ENCODE measurements at regions not wholly inside any gene's neighbourhood (a gene's known extent, or its start where the extent isn't known, plus 50 kb on each side); places are given as distances from the start of the nearest gene placed in this dataset.

- Histone ChIP-seq H3K9me3 (no peaks in the 10 kb centered on the region), H3K27me3 (no peaks in the 10 kb centered on the region), H3K4me1 (no peaks in the 10 kb centered on the region), H3K27ac (no peak overlapping the region), H3K36me3 (no peaks in the 10 kb centered on the region), H3K4me3 (no peak overlapping the region)
- in situ Hi-C loops (cut with MboI; ENCODE audit: low sequenced_read_pairs in 4 of 4) (no loop called here), intact Hi-C loops (cut with DNase I; ENCODE audit: low total_unique reads) (no loop called here)
- ATAC-seq (no peak), DNase-seq (no peak)
- TF ChIP-seq, protein P1, sequence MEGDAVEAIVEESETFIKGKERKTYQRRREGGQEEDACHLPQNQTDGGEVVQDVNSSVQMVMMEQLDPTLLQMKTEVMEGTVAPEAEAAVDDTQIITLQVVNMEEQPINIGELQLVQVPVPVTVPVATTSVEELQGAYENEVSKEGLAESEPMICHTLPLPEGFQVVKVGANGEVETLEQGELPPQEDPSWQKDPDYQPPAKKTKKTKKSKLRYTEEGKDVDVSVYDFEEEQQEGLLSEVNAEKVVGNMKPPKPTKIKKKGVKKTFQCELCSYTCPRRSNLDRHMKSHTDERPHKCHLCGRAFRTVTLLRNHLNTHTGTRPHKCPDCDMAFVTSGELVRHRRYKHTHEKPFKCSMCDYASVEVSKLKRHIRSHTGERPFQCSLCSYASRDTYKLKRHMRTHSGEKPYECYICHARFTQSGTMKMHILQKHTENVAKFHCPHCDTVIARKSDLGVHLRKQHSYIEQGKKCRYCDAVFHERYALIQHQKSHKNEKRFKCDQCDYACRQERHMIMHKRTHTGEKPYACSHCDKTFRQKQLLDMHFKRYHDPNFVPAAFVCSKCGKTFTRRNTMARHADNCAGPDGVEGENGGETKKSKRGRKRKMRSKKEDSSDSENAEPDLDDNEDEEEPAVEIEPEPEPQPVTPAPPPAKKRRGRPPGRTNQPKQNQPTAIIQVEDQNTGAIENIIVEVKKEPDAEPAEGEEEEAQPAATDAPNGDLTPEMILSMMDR (IDR thresholded peaks at IDR 0.05 in 4 of 5, conservative IDR thresholded peaks at IDR 0.05 in 1 of 5), result no peak
- no peak for TF ChIP-seq POLR2A (IDR thresholded peaks at IDR 0.05)
Measured at GRCh38 chr3:82416830-82417229, 655.4 kb upstream of the GBE1 start.

GRCh38 chr3:82416349-82416748, 654.9 kb upstream of the GBE1 start:
- no peaks in the 10 kb centered on the region for H3K9me3 ChIP-seq
- H3K36me3 ChIP-seq, result no peaks in the 10 kb centered on the region
- in situ Hi-C loops (cut with MboI; ENCODE audit: low sequenced_read_pairs in 4 of 4) (no loop called here), intact Hi-C loops (cut with DNase I; ENCODE audit: low total_unique reads) (no loop called here)
- no peak for ATAC-seq
- no peaks in the 10 kb centered on the region for H3K27me3 ChIP-seq
- TF ChIP-seq, protein P1 (IDR thresholded peaks at IDR 0.05 in 4 of 5, conservative IDR thresholded peaks at IDR 0.05 in 1 of 5), result no peak
- no peak overlapping the region for H3K27ac ChIP-seq
- H3K4me1 ChIP-seq, result no peaks in the 10 kb centered on the region
- no peak overlapping the region for H3K4me3 ChIP-seq
- DNase-seq, result no peak

- Histone ChIP-seq H3K36me3 (no peaks in the 10 kb centered on the region), H3K27ac (no peak overlapping the region), H3K4me1 (no peaks in the 10 kb centered on the region), H3K27me3 (no peaks in the 10 kb centered on the region), H3K4me3 (no peak overlapping the region), H3K9me3 (no peaks in the 10 kb centered on the region)
- intact Hi-C loops (cut with DNase I; ENCODE audit: low total_unique reads), result no loop called here
- DNase-seq, result no peak
- TF ChIP-seq, protein P1 (IDR thresholded peaks at IDR 0.05 in 4 of 5, conservative IDR thresholded peaks at IDR 0.05 in 1 of 5), result no peak
- no peak for TF ChIP-seq POLR2A (IDR thresholded peaks at IDR 0.05)
- ATAC-seq, result no peak
- in situ Hi-C loops (cut with MboI; ENCODE audit: low sequenced_read_pairs in 4 of 4), result no loop called here
Measured at GRCh38 chr3:82413171-82413570, 651.7 kb upstream of the GBE1 start.

DNA sequence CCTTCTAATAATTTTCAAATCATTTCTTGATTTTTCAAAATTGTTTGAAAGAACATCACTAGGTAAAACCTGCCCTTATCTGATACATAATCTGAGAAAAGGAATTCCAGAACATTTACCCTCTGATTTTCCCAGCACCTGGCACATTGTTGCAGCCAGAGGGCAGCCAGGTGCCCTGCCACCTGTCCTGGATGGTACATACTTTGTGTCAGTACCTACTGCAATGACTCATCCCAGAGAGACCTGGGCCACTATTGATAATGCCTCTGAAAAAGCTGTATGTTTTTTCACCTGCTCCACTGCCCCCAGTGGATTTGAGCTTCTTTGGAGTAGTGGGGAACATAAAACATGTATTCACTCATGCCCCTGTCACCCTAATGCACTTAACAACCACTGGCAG, 648.9 kb upstream of the GBE1 start:
- ATAC-seq (no peak), DNase-seq (no peak)
- Histone ChIP-seq H3K27ac (no peak overlapping the region), H3K4me1 (no peaks in the 10 kb centered on the region), H3K4me3 (no peak overlapping the region), H3K27me3 (no peaks in the 10 kb centered on the region), H3K9me3 (no peaks in the 10 kb centered on the region), H3K36me3 (no peaks in the 10 kb centered on the region)
- in situ Hi-C loops (cut with MboI; ENCODE audit: low sequenced_read_pairs in 4 of 4), result no loop called here
- TF ChIP-seq, protein P1 (IDR thresholded peaks at IDR 0.05 in 4 of 5, conservative IDR thresholded peaks at IDR 0.05 in 1 of 5), result no peak
- no peak for TF ChIP-seq POLR2A (IDR thresholded peaks at IDR 0.05)
- intact Hi-C loops (cut with DNase I; ENCODE audit: low total_unique reads), result no loop called here

GRCh38 chr3:82409842-82410241, 648.4 kb upstream of the GBE1 start:
- H3K9me3 ChIP-seq, result no peaks in the 10 kb centered on the region
- DNase-seq, result no peak
- H3K4me1 ChIP-seq, result no peaks in the 10 kb centered on the region
- TF ChIP-seq POLR2A (IDR thresholded peaks at IDR 0.05), result no peak
- TF ChIP-seq, protein P1 (IDR thresholded peaks at IDR 0.05 in 4 of 5, conservative IDR thresholded peaks at IDR 0.05 in 1 of 5), result no peak
- no peak overlapping the region for H3K4me3 ChIP-seq
- ATAC-seq, result no peak
- H3K27me3 ChIP-seq, result no peaks in the 10 kb centered on the region
- no peak overlapping the region for H3K27ac ChIP-seq
- in situ Hi-C loops (cut with MboI; ENCODE audit: low sequenced_read_pairs in 4 of 4) (no loop called here), intact Hi-C loops (cut with DNase I; ENCODE audit: low total_unique reads) (no loop called here)
- no peaks in the 10 kb centered on the region for H3K36me3 ChIP-seq
